ENCODE measurements at regions not wholly inside any gene's neighbourhood (a gene's known extent, or its start where the extent isn't known, plus 50 kb on each side); places are given as distances from the start of the nearest gene placed in this dataset.

DNA sequence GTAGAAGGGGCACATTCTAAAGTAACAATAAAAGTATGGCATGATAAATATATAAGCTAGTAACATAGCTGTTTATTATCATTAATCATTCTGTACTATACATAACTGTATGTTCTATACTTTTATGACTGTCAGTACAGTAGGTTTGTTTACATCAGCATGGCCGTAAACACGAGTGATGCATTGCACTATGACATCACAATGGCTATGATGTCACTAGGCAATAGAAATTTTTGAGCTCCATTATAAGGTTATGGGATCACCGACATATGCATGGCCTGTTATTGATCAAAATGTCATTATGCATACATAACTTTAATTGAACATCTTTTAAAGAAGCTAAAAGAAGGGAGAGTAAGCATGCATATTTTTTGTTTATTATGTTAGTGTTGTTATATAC is 200.1 kb upstream of the SHH start:
- no peak for TF ChIP-seq POLR2A (IDR thresholded peaks at IDR 0.05)
- TF ChIP-seq CTCF (IDR thresholded peaks at IDR 0.05) = no peak
- no peak for TF ChIP-seq POLR2AphosphoS5 (IDR thresholded peaks at IDR 0.05)

Measured in breast epithelium (tissue), 3 donors.